GM20431 (cell line): ENCODE measurements at regions not wholly inside any gene's neighbourhood (a gene's known extent, or its start where the extent isn't known, plus 50 kb on each side); places are given as distances from the start of the nearest gene placed in this dataset.
"Not testable (repeated sequence)": the region's sequence is repeated elsewhere in the genome, so short reads cannot be mapped to it uniquely, and the experiment has no call there.

Source experiments
- in situ Hi-C: fragments of 300-500 bp; cut with MseI, MboI; formaldehyde crosslinking; loops from one replicate; pipeline ENCODE4 v1.15.0; 2020; ENCODE audit warnings: low sequenced_read_pairs; ENCODE audit not compliant: unreplicated experiment

DNA sequence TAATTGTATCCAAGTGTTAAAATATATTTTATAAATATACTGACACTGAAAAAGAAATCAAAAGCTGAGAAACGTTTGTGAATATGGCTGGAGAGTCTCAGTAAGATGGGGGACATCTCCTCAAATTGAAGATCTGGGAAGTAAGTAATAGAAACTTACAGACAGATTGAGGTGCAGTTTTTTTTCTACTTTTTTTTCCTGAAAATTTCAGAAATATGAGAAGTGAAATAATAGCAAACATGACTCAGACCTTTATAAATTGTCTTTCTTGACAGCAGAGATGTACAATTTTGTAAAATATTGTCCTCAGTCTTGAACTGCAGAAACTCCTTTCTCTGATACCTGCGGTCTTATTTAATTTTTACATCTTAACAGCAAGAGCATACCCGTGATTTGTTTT is 347.1 kb downstream of the UTRN start:
- in situ Hi-C loops: no loop called here

DNA sequence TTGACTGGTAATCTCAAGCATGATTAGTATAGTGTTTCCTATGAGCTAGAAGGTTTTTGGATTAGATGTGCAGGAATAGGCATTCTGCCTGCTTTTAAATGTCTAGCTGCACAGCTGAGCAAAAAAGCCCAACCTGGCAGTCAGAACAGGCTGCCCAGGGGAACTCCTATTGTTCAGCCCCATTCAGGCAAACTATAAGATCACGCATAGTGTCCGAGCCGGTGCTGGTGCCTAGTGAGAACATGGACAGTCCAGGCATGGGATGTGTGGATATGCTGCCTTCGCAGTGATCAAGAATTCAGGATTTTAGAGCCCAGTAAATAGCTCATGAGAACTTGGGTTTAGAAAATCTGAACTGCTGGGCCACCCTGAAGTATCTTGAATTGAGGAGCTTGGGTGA is 348.8 kb downstream of the UTRN start:
- in situ Hi-C loops: no loop called here

DNA sequence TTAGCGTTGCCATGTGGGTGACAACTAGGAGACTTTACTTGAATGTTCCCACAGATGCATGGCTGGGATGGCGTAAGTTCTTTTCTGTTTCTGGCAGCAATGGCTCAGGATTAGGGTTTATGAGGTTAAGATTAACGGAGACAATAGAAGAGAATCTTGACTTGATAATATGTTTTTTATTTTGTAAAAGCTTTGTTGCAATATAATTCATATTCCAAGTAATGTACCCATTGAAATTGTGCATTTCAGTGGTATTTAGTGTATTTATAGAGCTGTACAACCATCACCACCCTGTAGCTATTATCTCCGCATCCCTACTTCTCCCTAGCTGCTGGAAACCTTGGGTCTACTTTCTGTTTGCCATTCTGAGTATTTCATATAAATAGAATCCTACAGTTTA is 349.2 kb downstream of the UTRN start:
- in situ Hi-C loops: no loop called here

DNA sequence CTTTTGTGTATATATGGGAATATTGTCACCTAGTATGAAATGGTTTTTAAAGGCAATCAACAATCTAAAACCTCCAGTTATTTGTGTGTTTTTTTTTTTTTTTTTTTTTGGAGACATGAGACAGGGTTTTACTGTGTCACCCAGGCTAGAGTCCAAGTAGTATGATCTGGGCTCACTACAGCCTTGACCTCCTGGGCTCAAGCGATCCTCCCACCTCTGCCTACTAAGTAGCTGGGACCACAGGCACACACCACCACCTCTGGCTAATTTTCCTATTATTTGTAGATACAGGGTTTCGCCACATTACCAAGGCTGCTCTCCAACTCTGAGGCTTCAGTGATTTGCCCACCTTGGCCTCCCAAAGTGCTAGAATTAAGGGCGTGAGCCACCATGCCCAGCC is 349.9 kb downstream of the UTRN start:
- in situ Hi-C loops: no loop called here

DNA sequence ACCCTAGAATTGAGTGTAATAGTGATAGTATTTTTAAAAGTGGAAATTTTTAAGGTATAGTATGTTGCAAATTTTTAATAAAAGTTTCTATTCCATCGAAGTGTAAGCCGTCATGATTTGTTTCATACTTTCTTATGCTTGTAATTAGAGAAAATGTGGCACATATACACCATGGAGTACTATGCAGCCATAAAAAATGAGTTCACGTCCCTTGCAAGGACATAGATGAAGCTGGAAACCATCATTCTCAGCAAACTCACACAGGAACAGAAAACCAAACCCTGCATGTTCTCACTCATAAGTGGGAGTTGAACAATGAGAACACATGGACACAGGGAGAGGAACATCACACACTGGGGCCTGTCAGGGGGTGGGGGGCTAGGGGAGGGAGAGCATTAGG is 350.9 kb downstream of the UTRN start:
- in situ Hi-C loops: not testable (repeated sequence)

DNA sequence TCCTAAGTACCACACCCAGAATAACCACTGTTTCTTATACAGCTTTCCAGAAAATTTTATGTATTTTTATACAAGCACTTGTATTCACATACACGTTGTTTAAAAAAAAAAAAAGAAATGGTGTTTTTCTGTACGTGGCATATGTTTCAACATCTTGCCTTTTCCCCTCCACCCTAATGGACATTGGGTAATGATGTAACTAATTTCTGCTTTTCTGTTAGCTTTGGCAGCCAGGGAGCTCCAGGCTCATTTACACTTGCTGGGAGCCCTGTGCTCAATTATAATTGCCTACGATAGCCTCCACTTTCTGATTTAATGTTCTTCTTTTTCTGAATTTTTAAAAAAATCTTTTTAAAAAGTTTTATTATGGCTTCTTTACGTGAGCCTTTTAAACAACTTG is 352.4 kb downstream of the UTRN start:
- in situ Hi-C loops: no loop called here

DNA sequence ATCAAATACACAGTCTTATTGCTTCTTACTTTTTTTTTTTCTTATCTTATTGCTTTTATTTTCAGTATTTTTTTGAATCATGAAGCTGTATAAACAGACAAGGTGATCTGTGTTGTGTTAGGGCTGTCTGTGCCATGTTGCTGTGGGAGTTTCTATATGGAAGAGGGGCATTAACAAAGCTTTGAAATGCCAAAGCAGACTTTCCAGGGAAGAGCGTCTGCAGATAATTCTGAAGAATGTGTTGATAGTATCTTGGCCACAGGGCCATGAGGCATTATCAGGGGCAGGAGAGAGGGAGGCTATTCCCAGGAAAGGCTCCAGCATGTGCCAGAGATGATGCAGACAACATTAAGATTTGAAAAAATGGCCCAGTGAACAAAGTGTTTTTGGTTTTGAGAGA is 354.5 kb downstream of the UTRN start:
- in situ Hi-C loops: no loop called here

DNA sequence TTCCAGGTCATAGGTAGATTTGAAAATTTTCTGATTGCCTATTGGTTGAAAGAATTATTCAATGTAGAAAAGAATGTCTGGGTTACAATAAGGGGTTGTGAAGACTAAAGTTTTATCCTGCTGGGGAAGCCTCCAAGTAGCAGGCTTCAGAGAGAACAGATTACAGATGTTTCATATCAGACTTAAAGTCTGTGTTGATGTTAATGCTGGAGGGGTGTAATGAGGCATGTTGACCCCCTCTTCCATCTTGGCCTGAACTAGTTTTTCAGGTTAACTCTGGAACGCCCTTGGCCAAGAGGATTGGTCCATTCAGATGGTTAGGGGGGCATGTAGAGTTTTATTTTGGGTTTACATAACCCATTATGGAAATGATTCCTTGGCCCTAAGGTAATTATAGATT is 356.2 kb downstream of the UTRN start:
- in situ Hi-C loops: no loop called here

DNA sequence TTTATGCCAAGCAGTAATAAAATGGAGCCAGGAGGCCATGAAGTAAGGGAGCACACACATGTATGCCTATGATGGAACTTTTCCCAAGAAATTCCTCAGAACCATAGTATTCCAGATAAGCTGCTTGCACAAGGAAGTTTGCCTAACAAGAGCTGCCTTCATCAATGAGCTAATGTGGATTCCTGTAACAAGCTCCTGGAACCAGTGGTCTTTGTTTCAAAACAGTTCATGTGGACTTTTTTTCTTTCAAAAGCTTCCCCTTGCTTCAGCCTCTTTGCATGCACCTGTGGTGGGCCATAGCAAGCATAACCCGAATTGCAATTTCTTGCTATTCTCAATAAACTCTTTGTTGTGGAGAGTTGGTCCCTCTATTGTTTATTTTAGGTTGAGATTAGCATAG is 359.6 kb downstream of the UTRN start:
- in situ Hi-C loops: no loop called here

DNA sequence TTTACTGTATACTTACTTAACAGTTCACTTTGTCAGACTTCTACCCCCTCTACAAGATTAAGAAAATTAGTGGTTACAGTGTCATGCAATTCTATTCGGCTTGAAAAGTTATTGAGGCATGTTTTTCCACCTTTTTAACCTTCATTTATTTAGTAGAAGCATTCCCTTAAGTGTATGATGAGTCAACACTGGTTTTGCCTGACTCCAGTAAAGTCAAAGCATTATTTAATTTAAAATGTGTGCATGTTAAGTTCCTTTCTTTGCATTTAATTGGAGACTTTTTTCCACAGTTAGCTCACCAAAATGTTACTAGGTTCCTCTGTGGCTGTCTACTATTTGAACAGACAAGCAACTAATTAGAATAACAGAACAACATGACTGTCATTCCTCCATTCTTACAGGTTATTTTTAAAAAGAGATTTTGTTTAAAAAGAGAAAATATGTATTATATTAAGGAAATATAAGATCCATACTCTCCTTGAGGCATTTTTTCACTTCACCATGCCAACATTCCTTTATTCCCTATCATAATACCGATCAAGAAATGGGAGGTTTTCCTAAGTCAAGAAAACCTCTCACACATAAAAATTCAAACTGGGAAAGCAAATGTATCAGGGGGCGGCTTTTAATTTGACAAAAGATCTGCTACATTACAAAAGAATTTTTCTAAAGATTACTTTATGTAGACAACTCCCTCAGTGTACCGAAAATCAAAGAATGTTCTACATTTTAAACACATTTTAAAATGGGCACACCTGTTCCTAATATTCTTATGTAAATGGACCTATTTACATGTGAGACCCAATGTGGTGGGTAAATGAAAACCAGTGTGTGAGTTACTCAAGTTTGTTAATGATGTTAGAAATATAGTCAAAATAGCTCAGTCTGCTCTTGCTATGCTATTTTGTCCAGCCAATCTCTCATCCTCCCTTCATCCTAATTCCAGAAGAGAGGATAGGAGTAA is 361.2 kb downstream of the UTRN start:
- in situ Hi-C loops: no loop called here

DNA sequence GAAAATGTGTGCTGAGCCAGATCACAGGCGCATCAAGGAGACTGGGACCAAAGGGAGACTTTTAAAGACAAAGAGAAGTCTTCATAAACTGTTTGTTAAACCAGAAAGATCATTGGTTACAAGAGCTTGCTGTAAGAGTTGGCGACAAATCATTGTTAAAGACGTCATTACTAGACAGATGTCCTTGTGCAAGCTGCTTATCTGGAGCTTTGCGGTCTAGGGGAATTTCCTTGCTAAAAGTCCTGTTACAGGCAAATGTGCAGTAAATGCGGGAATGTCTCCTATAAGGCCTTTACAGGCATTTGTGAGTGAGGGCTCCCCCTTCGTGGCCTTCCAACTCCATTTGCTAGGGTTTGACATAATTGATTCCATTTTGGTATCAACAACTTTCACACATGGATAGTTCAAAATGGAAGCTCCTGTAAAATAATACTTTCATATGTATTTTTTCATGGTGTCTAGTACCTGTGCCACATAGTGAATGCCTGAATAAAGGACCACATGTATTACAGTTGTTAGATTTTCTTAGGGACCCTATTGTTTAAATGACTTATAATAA is 362.4 kb downstream of the UTRN start:
- in situ Hi-C loops: no loop called here

DNA sequence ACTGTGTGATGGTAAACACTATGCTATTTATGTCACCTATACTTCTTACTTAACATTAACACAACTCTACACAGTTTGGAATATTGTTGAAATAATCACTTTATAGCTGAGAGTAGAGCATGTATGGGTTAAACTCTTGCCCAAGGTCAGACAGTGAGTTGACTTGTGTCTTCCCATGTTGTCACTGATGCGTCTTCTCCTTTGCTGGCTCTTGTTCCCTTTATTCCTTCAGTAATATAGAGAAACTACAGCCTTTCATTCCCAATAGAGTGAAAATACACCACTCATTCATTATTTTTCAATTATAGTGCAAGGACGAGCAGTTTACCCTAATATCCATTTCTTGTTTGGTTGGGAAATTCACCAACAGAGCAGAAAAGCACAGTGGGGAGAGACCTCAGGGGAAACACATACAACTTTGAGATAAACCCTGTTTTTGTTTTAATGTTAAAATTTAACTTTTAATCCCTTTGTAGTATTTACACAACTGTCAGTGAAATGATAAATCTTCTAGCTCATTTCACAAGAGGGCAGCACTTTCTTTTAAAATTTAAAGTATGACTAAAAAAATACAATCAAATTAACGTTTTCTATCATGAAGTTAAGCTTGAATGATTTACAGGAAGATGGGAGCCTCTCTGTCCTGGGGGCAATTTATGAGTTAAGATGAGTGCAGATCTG is 363.0 kb downstream of the UTRN start:
- in situ Hi-C loops: no loop called here

DNA sequence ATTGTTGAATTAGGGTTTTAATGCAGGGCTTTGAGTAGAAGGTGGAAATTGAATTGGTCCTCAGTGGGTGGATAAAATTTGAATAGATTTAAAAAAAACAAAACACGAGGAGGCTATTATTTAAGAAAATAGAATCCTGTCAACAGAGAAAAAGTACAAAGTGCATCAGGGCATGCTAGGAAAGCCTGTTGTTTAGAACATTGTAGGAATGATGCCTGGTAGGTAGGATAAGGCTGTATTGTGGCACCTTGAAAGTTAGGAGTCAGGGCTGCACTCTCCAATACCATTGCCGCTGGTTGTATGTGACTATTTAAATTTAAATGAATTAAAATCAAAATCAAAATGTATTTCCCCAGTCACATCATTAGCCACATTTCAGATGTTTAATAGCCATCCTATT is 363.9 kb downstream of the UTRN start:
- in situ Hi-C loops: no loop called here

DNA sequence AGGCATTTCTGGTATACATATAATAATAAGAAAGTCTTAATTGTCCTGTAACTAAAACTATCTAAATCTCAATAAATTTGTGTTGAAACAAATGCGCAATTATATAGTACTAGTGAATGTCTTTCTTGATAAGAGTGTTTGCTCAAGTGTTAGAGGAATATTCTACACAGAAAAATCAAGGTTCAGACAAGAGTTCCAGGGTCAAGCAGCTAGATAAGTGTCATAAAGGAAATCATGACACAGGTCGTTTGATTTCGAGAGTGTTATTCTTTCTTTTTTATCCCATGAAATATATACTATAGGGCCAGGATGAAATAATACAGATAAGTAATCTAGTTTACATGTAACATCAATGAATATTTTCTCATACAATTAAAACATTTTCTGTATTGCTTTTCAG is 366.1 kb downstream of the UTRN start:
- in situ Hi-C loops: no loop called here

DNA sequence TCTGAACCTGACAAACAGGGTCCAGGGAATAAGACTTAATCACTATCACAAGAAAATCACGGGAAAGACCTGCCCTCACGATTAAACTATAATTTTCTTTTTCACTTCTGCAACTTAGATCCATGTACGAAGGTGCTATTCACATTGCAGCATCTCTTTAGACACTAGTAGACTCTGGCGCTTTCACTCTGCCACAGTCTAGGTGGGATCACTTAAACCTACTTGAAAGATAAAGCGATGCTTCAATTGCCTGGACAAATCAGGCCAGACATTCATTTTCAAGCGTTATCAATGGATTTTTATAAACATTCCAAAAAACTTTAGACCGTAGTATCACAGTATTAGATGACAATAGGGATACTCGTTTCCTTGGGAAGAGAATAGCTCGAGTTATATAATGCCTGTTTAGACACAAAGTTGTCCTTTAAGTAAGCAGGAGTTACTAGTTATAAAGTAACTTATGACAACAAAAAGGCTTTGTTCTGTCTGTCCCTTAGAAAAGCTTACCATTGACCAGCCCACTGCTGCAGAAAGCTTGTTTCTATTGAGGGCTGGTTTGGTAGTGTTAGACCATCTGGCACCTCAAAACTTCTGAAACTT is 367.3 kb downstream of the UTRN start:
- in situ Hi-C loops: no loop called here

DNA sequence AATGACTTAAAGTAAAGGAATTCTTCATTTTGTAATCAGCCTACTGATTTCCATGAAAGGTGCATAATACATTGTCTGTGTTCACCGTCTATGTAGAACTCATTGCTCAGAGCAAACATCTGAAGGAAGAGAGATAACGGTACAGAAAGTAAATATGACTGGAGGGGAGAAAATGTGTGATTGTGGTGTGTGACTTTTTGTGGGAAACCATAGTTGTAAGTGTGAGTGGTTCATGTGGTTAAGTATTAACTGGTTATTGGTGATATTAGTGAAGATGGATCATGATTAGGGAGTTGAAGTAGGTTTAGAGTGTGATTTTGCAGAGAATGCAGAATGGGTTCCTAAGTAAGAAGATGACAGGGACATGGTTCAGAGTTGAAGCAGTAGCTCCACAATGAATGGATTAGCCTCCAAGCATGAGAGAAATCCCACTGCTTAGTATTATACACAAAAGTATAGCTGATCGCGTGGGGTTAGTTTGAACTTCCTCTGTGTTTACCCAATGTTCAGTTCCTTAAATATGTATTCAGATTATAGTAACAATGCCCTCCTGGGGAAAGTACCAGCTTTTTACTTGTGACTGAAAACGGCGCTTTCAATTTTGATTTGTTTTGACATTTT is 368.9 kb downstream of the UTRN start:
- in situ Hi-C loops: no loop called here

DNA sequence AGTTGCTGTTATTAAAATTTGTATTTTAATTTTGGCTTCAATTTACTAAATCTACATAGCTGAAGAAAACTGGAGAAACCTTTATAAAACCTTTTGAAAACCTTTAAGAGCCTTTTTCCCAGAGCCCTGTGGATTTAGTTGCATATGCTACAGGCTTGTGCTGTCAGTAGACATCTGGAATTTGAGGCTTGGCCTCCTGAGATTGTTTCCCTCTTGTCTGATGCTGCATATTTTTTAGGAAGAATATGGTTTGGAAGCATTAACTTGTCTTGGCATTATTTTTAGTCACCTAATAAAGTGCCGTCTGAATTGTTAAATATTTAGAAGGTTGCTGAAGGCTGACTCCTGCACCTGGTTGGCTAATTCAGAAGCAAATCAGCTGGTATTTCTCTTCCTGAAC is 369.4 kb downstream of the UTRN start:
- in situ Hi-C loops: no loop called here

DNA sequence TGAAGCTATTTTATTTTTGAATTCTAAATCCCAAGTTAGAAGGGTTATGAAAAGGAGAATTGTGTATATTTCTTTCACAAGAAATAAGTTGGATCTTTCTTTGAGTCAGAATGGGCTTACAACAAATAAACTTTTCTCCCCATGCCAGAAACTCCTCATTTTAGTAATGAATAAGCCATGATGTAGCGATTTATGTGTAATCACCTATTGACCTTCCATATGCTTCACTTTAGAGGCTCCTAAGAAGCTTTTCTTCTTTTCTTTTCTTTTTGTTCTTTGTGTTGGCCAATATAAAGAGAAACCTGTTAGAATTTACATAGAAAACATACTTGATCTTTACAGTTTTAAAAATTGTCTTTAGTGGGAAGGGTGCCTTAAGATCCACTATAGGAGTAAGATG is 370.2 kb downstream of the UTRN start:
- in situ Hi-C loops: no loop called here

DNA sequence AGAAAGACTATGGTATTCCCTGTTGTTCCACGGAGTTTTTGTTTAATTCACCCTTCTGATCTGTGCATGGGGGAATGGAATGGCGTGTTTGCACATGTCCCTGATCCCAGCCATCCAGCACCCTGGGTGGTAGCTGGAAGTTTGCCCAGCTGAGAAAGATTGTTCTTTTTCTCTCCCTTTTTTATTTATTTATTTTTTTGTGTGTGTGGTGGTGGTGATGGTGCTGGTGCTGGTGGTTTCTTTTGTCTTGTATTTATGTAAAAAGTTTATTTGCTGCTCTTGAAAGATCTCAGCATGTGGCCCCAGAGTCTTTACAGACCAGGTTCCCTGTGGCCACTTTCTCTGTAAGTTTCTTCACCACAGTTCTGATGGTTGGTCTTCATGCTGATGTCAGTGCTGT is 372.6 kb downstream of the UTRN start:
- in situ Hi-C loops: no loop called here
